HG02642 (cell line): ENCODE measurements at regions not wholly inside any gene's neighbourhood (a gene's known extent, or its start where the extent isn't known, plus 50 kb on each side); places are given as distances from the start of the nearest gene placed in this dataset.

Experiments used
- ATAC-seq: cut with Tn5 transposase; IDR thresholded peaks from one replicate; pipeline ENCODE4 v1.9.1; 2021; ENCODE audit warnings: mild to moderate bottlenecking; ENCODE audit not compliant: unreplicated experiment, poor library complexity

GRCh38 chr13:48146636-48147035, 51.7 kb upstream of the MED4 start:
- no peak for ATAC-seq

GRCh38 chr13:48146122-48146521, 51.2 kb upstream of the MED4 start:
- no peak for ATAC-seq
